ENCODE measurements at regions not wholly inside any gene's neighbourhood (a gene's known extent, or its start where the extent isn't known, plus 50 kb on each side); places are given as distances from the start of the nearest gene placed in this dataset.
"Not testable (repeated sequence)": the region's sequence is repeated elsewhere in the genome, so short reads cannot be mapped to it uniquely, and the experiment has no call there.

DNA sequence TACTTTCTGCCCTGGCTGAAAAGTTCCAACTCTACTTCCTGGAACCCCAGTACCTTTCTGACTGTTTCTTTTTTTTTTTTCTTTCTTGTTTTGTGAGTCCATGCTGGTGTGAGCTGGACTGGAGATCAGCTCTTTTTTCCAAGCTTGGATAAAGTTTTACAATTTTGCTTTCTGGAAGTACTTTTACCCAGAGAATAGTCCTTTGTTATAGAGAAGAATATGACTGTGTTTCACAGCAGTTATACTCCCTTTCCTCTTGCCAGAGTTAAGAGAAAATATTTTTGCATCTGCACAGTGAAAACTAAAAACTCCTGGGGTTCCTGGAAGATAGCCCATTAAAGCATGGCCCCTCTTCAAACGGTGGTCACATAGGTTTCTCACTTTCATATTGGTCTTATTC, 1100.6 kb downstream of the OTOL1 start:
- no peak overlapping the region for H3K4me3 ChIP-seq (ENCODE audit: low read depth in 2 of 2, low read length in 1 of 2)
- no peak for DNase-seq
- ChIA-PET CTCF (no interaction called here), POLR2A (no interaction called here)
- no peaks in the 10 kb centered on the region for H3K9me3 ChIP-seq
- no peaks in the 10 kb centered on the region for H3K27me3 ChIP-seq (ENCODE audit: insufficient read depth)
- no peaks in the 10 kb centered on the region for H3K79me2 ChIP-seq (ENCODE audit: insufficient read depth)
- no peaks in the 10 kb centered on the region for H3K36me3 ChIP-seq (replicated peaks in 1 of 2; ENCODE audit: control insufficient read depth in 1 of 2, insufficient read depth in 2 of 2, low read length in 1 of 2)
- H3F3A ChIP-seq (replicated peaks; ENCODE audit: insufficient read depth): no peaks in the 10 kb centered on the region
- H3K4me2 ChIP-seq: no peak overlapping the region
- 8% methylated on average over 1 of the region's 1 CpG for WGBS (ENCODE audit: low lambda C conversion rate)
- no peak overlapping the region for H3K27ac ChIP-seq (ENCODE audit: low read depth in 2 of 2, low read length in 1 of 2)
- peaks cover 0 to 2% of the 10 kb centered on the region in 2 experiments; a peak in 2 of 4 replicates for H3K4me1 ChIP-seq (ENCODE audit: control insufficient read depth in 1 of 2, insufficient read depth in 2 of 2, low read depth in 1 of 2, low read length in 1 of 2)
- no peak for TF ChIP-seq NRF1 (IDR thresholded peaks at IDR 0.05; ENCODE audit: low read depth, low read length)
- TF ChIP-seq, protein P1, sequence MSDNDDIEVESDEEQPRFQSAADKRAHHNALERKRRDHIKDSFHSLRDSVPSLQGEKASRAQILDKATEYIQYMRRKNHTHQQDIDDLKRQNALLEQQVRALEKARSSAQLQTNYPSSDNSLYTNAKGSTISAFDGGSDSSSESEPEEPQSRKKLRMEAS (IDR thresholded peaks at IDR 0.05; ENCODE audit: low read depth): no peak
- TF ChIP-seq, protein P2, sequence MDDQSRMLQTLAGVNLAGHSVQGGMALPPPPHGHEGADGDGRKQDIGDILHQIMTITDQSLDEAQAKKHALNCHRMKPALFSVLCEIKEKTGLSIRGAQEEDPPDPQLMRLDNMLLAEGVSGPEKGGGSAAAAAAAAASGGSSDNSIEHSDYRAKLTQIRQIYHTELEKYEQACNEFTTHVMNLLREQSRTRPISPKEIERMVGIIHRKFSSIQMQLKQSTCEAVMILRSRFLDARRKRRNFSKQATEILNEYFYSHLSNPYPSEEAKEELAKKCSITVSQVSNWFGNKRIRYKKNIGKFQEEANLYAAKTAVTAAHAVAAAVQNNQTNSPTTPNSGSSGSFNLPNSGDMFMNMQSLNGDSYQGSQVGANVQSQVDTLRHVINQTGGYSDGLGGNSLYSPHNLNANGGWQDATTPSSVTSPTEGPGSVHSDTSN (IDR thresholded peaks at IDR 0.05): no peak
- no peak for TF ChIP-seq YY1 (IDR thresholded peaks at IDR 0.05; ENCODE audit: low read depth)
- TF ChIP-seq EZH2phosphoT487 (IDR thresholded peaks at IDR 0.05; ENCODE audit: borderline replicate concordance, low read depth): no peak
- TF ChIP-seq TAF1 (IDR thresholded peaks at IDR 0.05; ENCODE audit: borderline replicate concordance, low read depth, low read length): no peak
- no peak for TF ChIP-seq FOSL2 (IDR thresholded peaks at IDR 0.05; ENCODE audit: borderline replicate concordance, low read depth)
- TF ChIP-seq RCOR1 (IDR thresholded peaks at IDR 0.05; ENCODE audit: low read length): no peak
- no peaks in the 10 kb centered on the region for H4K20me1 ChIP-seq (ENCODE audit: insufficient read depth)
- H3K9ac ChIP-seq: no peak overlapping the region
- no peak overlapping the region for H2AFZ ChIP-seq (ENCODE audit: low read depth)
- no peaks in the 10 kb centered on the region for H3K9me2 ChIP-seq

DNA sequence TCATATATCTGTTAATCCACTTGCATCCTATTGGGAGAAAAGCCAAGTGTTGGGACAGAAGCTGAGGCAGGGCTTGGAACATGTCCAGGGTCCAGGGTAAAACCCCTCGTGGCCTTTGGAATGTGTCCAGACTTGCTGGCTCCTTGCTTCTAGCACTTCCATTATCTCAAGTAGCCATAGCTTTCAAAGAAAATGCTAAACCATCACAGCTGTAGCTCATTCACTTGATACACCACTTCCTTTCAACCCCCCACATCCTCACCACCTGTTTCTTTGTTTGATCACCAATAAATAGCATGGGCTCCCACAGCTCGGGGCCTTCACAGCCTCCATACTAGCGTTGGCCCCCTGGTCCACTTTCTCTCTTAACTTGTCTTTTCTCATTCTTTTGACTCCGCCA, 1101.9 kb downstream of the OTOL1 start:
- H3K27ac ChIP-seq (ENCODE audit: low read depth in 2 of 2, low read length in 1 of 2); H3K79me2 ChIP-seq (ENCODE audit: insufficient read depth); H3F3A ChIP-seq (replicated peaks; ENCODE audit: insufficient read depth); H3K4me3 ChIP-seq (ENCODE audit: low read depth in 2 of 2, low read length in 1 of 2); H3K9ac ChIP-seq; H3K9me3 ChIP-seq; H3K27me3 ChIP-seq (ENCODE audit: insufficient read depth); H3K9me2 ChIP-seq; H3K36me3 ChIP-seq (replicated peaks in 1 of 2; ENCODE audit: control insufficient read depth in 1 of 2, insufficient read depth in 2 of 2, low read length in 1 of 2); H4K20me1 ChIP-seq (ENCODE audit: insufficient read depth); H2AFZ ChIP-seq (ENCODE audit: low read depth); POLR2A ChIA-PET; H3K4me2 ChIP-seq; DNase-seq; H3K4me1 ChIP-seq (ENCODE audit: control insufficient read depth in 1 of 2, insufficient read depth in 2 of 2, low read depth in 1 of 2, low read length in 1 of 2): not testable (repeated sequence)
- WGBS (ENCODE audit: low lambda C conversion rate): 54% methylated on average over 4 of the region's 4 CpGs
- CTCF ChIA-PET: interaction anchor here (0.8 kb wide), 1 partner anchor 9 kb away, joined by 3 read pairs; no protein-coding TSS in a partner anchor

DNA sequence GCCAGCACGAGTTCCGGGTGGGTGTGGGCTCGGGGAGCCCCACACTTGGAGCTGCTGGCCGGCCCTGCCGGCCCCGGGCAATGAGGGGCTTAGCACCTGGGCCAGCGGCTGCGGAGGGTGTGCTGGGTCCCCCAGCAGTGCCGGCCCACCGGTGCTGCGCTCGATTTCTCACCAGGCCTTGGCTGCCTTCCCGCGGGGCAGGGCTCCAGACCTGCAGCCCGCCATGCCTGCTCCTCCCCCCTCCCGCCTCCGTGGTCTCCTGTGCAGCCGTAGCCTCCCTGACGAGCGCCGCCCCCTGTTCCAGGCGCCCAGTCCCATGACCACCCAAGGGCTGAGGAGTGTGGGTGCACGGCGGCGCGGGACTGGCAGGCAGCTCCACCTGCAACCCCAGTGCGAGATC, 1103.1 kb downstream of the OTOL1 start:
- H2AFZ ChIP-seq (ENCODE audit: low read depth); H3K27ac ChIP-seq (ENCODE audit: low read depth in 2 of 2, low read length in 1 of 2); H3K4me2 ChIP-seq; CTCF ChIA-PET; H3K9ac ChIP-seq; DNase-seq; H3K4me3 ChIP-seq (ENCODE audit: low read depth in 2 of 2, low read length in 1 of 2); H3K4me1 ChIP-seq (ENCODE audit: control insufficient read depth in 1 of 2, insufficient read depth in 2 of 2, low read depth in 1 of 2, low read length in 1 of 2); POLR2A ChIA-PET; H3K27me3 ChIP-seq (ENCODE audit: insufficient read depth); H3K9me3 ChIP-seq; H4K20me1 ChIP-seq (ENCODE audit: insufficient read depth); H3K9me2 ChIP-seq; H3K79me2 ChIP-seq (ENCODE audit: insufficient read depth); H3F3A ChIP-seq (replicated peaks; ENCODE audit: insufficient read depth); H3K36me3 ChIP-seq (replicated peaks in 1 of 2; ENCODE audit: control insufficient read depth in 1 of 2, insufficient read depth in 2 of 2, low read length in 1 of 2): not testable (repeated sequence)
- 93% methylated on average over 8 of the region's 27 CpGs for WGBS (ENCODE audit: low lambda C conversion rate)
